Lower lobe of right lung (tissue), 2 donors: ENCODE measurements at regions not wholly inside any gene's neighbourhood (a gene's known extent, or its start where the extent isn't known, plus 50 kb on each side); places are given as distances from the start of the nearest gene placed in this dataset.

Experiments used
- ATAC-seq, 2 donors: fragments of 200-7000 bp; cut with Tn5 transposase; one replicate each; pipeline ENCODE4 v1.9.1; 2020 to 2022; ENCODE audit warnings: mild to moderate bottlenecking in 2 of 2, moderate library complexity in 2 of 2
- DNase-seq: peaks from one replicate; pipeline ENCODE4 v3.0.0-alpha.2; 2020
- H3K27ac ChIP-seq: fragments of 200-600 bp; one replicate; pipeline ENCODE4 v1.8.0; 2022
- H3K27me3 ChIP-seq: fragments of 200-600 bp; one replicate; pipeline ENCODE4 v1.8.0; 2022; ENCODE audit warnings: low read depth
- H3K36me3 ChIP-seq: fragments of 200-600 bp; one replicate; pipeline ENCODE4 v1.8.0; 2022; ENCODE audit warnings: mild to moderate bottlenecking
- H3K4me1 ChIP-seq: fragments of 200-600 bp; one replicate; pipeline ENCODE4 v1.8.0; 2022
- H3K4me3 ChIP-seq: fragments of 200-600 bp; one replicate; pipeline ENCODE4 v1.8.0; 2022; ENCODE audit warnings: mild to moderate bottlenecking
- H3K9me3 ChIP-seq: fragments of 200-600 bp; one replicate; pipeline ENCODE4 v1.8.0; 2022
- CTCF ChIP-seq: fragments of 200-600 bp; IDR thresholded peaks from one replicate; pipeline ENCODE4 v1.8.0; 2022; ENCODE audit warnings: antibody characterized with exemption, mild to moderate bottlenecking
- intact Hi-C: fragments of 100-400 bp; cut with DNase I; formaldehyde crosslinking; loops from one replicate; pipeline ENCODE4 v1.11.0; 2022
- donor health status: DM: no; HTN: yes; CAD: no; lungs with severe emphysema.

- no peak for TF ChIP-seq CTCF
- no peaks in the 10 kb centered on the region for H3K27me3 ChIP-seq
- ATAC-seq: no peak
- intact Hi-C loops: no loop called here
- H3K4me1 ChIP-seq: no peaks in the 10 kb centered on the region
- no peak overlapping the region for H3K27ac ChIP-seq
- no peak for DNase-seq
- H3K9me3 ChIP-seq: no peaks in the 10 kb centered on the region
- H3K4me3 ChIP-seq: no peak overlapping the region
- no peaks in the 10 kb centered on the region for H3K36me3 ChIP-seq
Observed at GRCh38 chr11:41947392-41947791, 487.9 kb upstream of the LRRC4C start.

DNA sequence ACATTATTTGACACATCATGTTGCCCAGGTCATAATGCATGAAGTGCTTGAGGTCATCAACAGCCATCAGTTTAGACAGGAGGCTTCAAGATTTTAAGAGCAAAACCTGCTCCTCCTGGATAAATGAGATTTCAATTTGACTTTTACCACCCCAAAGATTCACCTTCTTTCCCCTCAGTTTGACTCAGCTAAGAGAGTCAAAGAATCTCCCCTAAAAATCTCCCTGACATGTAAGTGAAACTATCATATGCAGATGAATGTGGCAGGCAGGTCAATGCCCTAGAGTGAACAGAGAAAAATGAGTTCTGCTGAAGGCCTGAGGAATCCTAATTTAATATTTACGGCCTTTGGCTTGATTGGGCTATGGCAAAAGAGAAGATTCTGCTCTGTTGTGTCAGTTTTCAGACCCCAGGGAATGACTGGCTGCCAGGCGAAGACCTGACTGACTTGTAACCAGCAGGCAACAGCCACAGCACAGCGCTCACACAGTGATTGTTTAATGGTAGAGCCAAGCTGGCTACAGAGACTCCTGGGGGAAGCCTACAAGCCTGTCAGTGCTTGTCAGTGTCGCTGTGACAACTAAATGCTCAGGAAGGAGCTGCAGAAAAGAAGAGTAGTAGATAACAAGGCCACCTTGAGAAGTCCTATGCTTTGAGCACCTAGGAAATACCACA lies 491.2 kb upstream of the LRRC4C start:
- ATAC-seq (no peak), DNase-seq (no peak)
- H3K27ac ChIP-seq: no peak overlapping the region
- H3K36me3 ChIP-seq: no peaks in the 10 kb centered on the region
- no peaks in the 10 kb centered on the region for H3K4me1 ChIP-seq
- no peak for TF ChIP-seq CTCF
- intact Hi-C loops: no loop called here
- H3K9me3 ChIP-seq: no peaks in the 10 kb centered on the region
- H3K4me3 ChIP-seq: no peak overlapping the region
- H3K27me3 ChIP-seq: no peaks in the 10 kb centered on the region

DNA sequence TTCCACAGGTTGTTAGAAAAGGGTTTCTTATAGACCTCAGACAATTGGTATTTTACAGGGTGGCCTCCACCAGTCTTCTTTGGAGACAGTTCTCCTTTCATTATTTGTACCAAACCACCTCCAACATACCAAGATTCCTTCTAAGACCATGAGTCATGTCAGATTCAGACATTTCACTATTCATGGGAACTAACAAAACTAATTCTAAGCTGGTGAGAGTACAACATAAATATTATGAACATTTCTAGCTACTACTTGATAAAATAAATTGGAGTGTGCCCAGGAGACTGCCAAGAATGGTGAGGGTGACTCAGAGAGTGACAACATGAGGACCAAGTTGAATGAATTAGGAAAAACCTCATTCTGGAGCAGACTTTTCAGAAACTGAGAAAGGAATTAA lies 494.6 kb upstream of the LRRC4C start:
- DNase-seq (no peak), ATAC-seq (no peak)
- no peaks in the 10 kb centered on the region for H3K9me3 ChIP-seq
- no peaks in the 10 kb centered on the region for H3K4me1 ChIP-seq
- H3K27ac ChIP-seq: no peak overlapping the region
- intact Hi-C loops: no loop called here
- H3K4me3 ChIP-seq: no peak overlapping the region
- no peaks in the 10 kb centered on the region for H3K36me3 ChIP-seq
- TF ChIP-seq CTCF: no peak
- H3K27me3 ChIP-seq: no peaks in the 10 kb centered on the region

GRCh38 chr11:41955066-41955465 lies 495.6 kb upstream of the LRRC4C start:
- Histone ChIP-seq H3K9me3 (no peaks in the 10 kb centered on the region), H3K4me1 (no peaks in the 10 kb centered on the region), H3K36me3 (no peaks in the 10 kb centered on the region), H3K27ac (no peak overlapping the region), H3K4me3 (no peak overlapping the region), H3K27me3 (no peaks in the 10 kb centered on the region)
- ATAC-seq: no peak
- no peak for TF ChIP-seq CTCF
- DNase-seq: no peak
- intact Hi-C loops: no loop called here

GRCh38 chr11:41955635-41956400 lies 496.4 kb upstream of the LRRC4C start:
- Histone ChIP-seq H3K27ac (no peak overlapping the region), H3K9me3 (no peaks in the 10 kb centered on the region), H3K27me3 (no peaks in the 10 kb centered on the region), H3K36me3 (no peaks in the 10 kb centered on the region), H3K4me3 (no peak overlapping the region), H3K4me1 (no peaks in the 10 kb centered on the region)
- ATAC-seq: no peak
- DNase-seq: no peak
- intact Hi-C loops: no loop called here
- no peak for TF ChIP-seq CTCF
